GM21381 (cell line): ENCODE measurements at regions not wholly inside any gene's neighbourhood (a gene's known extent, or its start where the extent isn't known, plus 50 kb on each side); places are given as distances from the start of the nearest gene placed in this dataset.
"Not testable (repeated sequence)": the region's sequence is repeated elsewhere in the genome, so short reads cannot be mapped to it uniquely, and the experiment has no call there.

Experiments used
- ATAC-seq: cut with Tn5 transposase; IDR thresholded peaks from one replicate; pipeline ENCODE4 v1.9.1; 2021; ENCODE audit warnings: mild to moderate bottlenecking, moderate library complexity; ENCODE audit not compliant: unreplicated experiment

- no peak for ATAC-seq
Observed at GRCh38 chr4:108416831-108417230, 203.5 kb upstream of the RPL34 start.

- no peak for ATAC-seq
Observed at GRCh38 chr4:108415389-108415788, 205.0 kb upstream of the RPL34 start.

- ATAC-seq, result no peak
Observed at GRCh38 chr4:108411836-108412235, 208.5 kb upstream of the RPL34 start.

GRCh38 chr4:108409691-108410090, 210.7 kb upstream of the RPL34 start:
- ATAC-seq, result not testable (repeated sequence)

GRCh38 chr4:108405586-108405985, 214.8 kb upstream of the RPL34 start:
- no peak for ATAC-seq

- ATAC-seq, result no peak
Observed at GRCh38 chr4:108400309-108400708, 220.1 kb upstream of the RPL34 start.

- ATAC-seq, result no peak
Observed at GRCh38 chr4:108399610-108400265, 220.6 kb upstream of the RPL34 start.

GRCh38 chr4:108398836-108399235, 221.5 kb upstream of the RPL34 start:
- ATAC-seq, result no peak

GRCh38 chr4:108398316-108398715, 222.1 kb upstream of the RPL34 start:
- no peak for ATAC-seq

- ATAC-seq, result no peak
Observed at GRCh38 chr4:108397850-108398249, 222.5 kb upstream of the RPL34 start.

GRCh38 chr4:108396900-108397497, 223.4 kb upstream of the RPL34 start:
- no peak for ATAC-seq

- ATAC-seq, result no peak
Observed at GRCh38 chr4:108395786-108396185, 224.6 kb upstream of the RPL34 start.

GRCh38 chr4:108393890-108394472, 225.2 kb upstream of the LEF1 start:
- ATAC-seq, result no peak

GRCh38 chr4:108391701-108392455, 223.1 kb upstream of the LEF1 start:
- ATAC-seq, result no peak

GRCh38 chr4:108385076-108385475, 216.3 kb upstream of the LEF1 start:
- no peak for ATAC-seq

- ATAC-seq, result peak; percentile 62
Observed at GRCh38 chr4:108384544-108384943, 215.8 kb upstream of the LEF1 start.

- no peak for ATAC-seq
Observed at GRCh38 chr4:108383157-108383556, 214.4 kb upstream of the LEF1 start.

GRCh38 chr4:108382751-108383150, 214.0 kb upstream of the LEF1 start:
- ATAC-seq, result no peak

- no peak for ATAC-seq
Observed at GRCh38 chr4:108378164-108378563, 209.4 kb upstream of the LEF1 start.

- no peak for ATAC-seq
Observed at GRCh38 chr4:108377021-108377420, 208.3 kb upstream of the LEF1 start.

- no peak for ATAC-seq
Observed at GRCh38 chr4:108375434-108375833, 206.7 kb upstream of the LEF1 start.

- ATAC-seq, result no peak
Observed at GRCh38 chr4:108372681-108373080, 203.9 kb upstream of the LEF1 start.
